Hematopoietic multipotent progenitor cell treated with erythropoietin and hydrocortisone succinate and interleukin-3 and kit ligand, for 6 days (in vitro differentiated cells): ENCODE measurements at regions not wholly inside any gene's neighbourhood (a gene's known extent, or its start where the extent isn't known, plus 50 kb on each side); places are given as distances from the start of the nearest gene placed in this dataset.
"Not testable (repeated sequence)": the region's sequence is repeated elsewhere in the genome, so short reads cannot be mapped to it uniquely, and the experiment has no call there.

Source experiments
- DNase-seq: peaks from one replicate; pipeline ENCODE4 v3.0.0-alpha.2; 2015

DNA sequence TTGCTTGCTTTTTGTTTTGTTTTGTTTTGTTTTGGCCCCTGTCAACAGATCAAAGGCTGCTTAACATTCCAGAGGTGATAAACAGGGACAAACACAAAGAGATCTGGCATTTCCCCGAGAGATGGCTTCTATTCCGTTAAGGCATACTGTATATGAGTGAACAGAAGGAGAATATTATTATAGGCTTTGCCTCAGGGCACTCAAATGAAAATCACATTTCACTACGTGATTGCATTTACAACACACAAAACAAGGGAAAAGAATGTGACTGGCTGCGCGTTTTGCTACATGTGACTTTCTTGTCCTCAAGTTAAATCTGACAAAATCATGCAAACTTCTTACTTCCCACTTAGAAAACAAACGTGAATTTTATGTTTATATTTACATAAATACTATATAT is 1037.9 kb upstream of the DDX18 start:
- no peak for DNase-seq

GRCh38 chr2:116787848-116788247 is 1026.6 kb upstream of the DDX18 start:
- DNase-seq: no peak

- no peak for DNase-seq
These were observed 1011.8 kb upstream of the DDX18 start for GRCh38 chr2:116802671-116803070.

DNA sequence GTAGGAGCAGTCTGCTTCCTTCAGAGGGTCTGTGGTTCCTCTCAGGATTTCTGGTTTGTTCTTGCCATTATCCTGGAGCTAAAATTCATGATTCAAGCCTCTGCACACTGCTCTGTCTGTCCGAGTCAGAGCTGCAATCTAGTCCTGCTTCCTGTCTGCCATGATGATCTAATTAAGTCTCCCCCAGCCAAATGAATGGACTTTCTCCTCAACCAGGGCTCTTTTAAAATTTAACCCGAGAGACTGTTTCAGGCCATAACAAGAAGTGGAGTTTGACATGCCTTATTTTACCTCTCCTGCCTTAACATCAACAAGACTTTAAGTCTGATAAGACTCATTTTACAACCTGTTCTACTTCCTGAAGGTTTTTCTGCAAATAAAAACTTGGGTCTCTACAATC is 1009.6 kb upstream of the DDX18 start:
- DNase-seq: no peak

GRCh38 chr2:116806505-116806904 is 1008.0 kb upstream of the DDX18 start:
- DNase-seq: not testable (repeated sequence)

DNA sequence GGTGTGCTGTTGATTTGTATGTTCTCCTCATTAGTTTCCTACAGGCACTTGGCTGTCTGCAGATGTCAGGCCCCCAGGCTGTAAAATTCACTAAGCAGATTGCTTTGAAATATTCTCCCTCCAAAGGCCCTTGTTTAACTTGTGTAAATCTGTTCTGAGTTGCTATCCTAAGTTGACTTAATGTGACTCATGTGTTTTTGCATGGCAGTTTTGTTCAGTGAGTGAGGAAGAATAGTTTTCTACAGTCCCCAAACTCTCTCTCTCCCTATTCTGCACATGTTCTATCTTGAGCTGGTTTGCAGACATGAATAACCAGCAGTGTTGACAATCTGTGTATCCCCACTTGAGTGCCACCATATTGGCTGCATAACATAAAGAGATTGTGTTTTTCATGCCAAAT is 1005.4 kb upstream of the DDX18 start:
- no peak for DNase-seq

DNA sequence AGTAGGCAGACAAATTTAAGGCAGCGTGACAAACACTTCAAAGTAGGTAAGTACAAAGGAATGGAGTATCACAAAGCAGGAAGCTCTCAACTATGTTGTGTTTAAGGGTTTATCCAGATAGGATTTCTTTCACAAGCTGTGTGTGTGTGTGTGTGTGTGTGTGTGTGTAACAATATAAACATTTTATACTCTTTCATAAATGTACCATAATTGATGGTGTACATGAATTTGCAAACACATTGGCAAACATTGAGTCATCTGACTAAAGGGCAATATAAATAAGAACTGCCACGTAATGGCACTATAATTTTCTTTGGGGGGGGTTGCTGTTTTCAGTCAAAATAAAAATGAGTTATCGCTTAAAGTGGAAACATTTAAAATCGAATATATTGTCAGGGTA is 1004.4 kb upstream of the DDX18 start:
- no peak for DNase-seq

- DNase-seq: no peak
These were observed 1003.8 kb upstream of the DDX18 start for GRCh38 chr2:116810645-116811044.

- DNase-seq: no peak
These were observed 995.1 kb upstream of the DDX18 start for GRCh38 chr2:116819355-116819754.

DNA sequence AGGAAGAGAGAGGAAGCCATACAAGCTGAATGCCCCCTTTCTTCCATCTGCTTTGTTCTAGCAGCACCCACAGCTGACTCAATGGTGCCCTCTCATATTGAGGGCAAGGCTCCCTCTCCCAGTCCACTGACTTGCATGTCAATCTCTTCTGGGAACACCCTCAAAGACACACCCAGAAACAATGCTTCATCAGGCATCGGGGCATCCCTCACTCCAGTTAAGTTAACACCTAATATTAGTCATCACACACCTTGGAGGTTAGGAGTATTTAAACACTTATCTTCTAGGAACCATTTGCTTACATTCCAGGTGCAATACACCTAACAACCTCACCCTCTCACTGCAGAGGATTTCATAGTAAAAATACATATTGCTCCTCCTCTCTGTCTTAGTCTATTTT is 993.5 kb upstream of the DDX18 start:
- no peak for DNase-seq

DNA sequence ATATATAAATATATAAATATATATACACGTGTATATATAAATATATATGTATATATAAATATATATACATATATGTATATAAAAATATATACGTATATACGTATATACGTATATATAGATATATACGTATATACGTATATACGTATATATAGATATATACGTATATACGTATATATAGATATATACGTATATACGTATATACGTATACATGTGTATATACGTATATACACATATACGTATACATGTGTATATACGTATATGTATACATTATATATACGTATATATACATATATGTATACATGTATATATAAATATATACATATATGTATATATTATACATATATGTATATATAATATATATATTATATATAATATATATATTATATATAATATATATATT is 984.9 kb upstream of the DDX18 start:
- DNase-seq: not testable (repeated sequence)

- no peak for DNase-seq
These were observed 982.3 kb upstream of the DDX18 start for GRCh38 chr2:116832148-116832547.

DNA sequence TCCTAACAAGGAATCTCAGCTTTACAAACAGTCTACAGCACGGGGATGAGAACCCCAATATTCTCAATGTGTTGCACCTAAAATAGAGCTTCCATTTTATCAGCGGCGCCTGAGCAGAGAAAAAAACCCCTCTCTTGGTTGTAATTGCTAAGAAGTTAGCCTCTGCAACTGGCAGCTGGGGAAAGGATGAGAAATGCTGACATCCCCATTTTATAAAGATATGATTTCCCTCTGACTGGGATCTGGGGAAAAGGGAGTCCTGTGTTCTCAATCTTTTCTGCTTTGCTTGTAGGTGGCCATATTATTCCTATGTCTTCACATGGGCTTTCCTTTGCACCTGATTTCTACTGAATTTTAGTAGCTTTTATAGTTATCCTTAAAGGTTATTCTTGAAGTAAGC is 981.4 kb upstream of the DDX18 start:
- no peak for DNase-seq

DNA sequence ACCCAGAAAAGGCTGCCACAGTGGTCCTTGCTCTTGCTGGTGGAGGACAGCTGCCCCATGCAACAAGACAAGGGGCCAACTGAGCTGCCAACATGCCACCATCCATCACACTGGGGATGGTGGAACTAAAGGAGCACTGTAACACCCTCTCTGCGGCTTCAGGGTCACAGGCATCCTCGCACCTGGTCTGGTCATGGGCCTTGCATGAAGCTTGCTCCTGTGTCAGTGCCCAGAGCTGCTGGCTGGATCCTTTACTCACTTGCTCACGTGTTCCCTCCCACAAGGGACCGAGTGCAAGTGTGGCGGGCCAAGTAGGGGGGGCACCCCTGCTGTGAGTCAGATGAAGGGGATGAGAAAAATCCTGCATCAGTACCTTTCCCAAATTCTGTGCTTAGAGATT is 972.3 kb upstream of the DDX18 start:
- DNase-seq: no peak

DNA sequence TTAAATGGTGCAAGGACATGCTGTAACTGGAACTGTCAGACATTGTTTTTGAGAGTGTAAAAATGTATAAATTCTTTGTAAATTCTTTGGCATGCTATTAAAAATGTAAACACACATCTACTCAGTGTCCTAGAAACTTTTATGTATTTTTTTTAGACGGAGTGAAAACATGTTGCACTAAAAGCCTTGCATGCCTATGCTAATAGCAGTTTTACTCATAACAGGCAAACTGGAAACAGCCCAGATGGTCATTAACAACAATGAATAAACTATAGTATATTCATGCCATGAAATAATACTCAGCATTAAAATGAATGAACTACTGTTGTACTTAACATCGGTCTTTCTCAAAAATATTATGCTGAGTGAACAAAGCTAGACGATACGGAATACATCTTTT is 954.8 kb upstream of the DDX18 start:
- no peak for DNase-seq

- no peak for DNase-seq
These were observed 940.5 kb upstream of the DDX18 start for GRCh38 chr2:116874021-116874420.

DNA sequence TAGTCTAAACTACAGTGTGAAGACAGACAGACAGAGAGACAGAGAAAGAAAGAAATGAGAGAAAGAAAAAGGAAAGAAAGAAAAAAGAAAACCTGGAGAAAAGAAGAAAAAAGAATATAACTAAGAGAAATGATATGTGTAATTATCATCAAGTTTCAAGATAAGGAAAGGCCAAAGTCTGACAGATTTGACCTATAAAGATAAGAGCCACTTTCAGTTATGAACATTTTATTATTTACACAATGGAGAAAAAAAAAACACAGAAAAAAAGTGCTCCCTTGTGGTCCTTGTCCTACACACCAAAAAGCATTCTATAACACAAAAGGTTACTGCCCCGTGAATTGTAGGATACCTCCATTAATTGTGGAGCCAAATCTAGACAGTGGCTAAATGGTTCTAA is 937.2 kb upstream of the DDX18 start:
- DNase-seq: no peak

DNA sequence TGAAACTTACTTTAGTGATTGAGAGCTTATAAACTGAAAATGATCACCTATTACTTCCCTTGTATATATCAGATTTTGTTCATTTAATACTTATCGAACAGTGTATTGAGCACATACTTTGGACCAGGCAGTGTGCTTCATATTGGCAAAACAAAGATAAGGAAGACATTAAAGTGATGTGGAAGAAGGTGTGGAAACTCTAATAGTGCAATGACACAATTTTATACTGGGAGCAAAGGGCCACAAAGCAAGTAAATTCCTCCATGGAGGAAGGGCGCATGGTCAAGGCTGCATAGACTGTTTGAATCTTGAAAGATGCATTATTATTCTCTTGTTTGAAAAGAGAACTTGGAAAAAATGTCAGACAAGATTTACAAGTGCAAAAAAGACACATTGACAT is 936.5 kb upstream of the DDX18 start:
- DNase-seq: no peak

DNA sequence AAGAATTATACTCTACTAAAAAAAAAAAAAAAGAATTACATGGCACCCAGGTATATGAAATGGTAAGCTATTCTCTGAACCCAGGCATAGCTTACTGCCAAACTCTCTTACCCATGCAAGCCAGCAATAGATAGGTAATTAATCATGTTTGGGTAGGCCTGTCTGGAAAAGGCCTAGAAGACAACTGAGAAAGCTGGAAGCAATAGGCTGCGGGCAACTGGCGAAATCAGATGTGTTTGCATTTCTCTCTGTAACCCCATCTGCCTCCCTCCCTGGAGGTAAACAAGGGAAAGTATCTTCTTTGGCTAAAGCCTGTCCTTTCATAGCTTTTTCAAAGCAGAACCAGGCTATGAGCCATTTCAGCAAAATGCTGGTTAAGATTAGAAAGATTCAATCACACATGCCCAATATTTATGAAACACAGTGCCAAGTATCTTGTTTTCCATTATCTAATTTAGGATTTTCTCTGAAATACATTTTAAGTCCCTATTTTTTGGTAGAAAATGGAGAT is 934.8 kb upstream of the DDX18 start:
- no peak for DNase-seq

DNA sequence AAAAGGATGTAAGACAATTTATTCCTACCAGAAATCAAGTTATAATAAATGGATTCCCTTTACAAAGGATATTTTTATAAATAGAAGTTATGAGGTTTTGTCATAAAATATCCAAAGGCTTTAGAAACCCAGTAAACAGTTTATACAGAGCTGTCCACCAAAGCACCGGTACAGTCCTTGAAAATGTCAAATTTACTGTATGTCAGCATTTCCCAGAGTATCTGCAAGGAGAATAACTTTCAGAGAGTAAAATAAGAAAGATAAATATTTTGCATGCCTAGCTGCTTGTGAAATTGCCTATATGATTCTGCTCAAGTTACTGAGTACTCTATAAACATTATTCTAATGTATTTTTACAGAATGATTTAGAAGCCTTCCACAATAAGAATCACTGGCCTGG is 923.3 kb upstream of the DDX18 start:
- no peak for DNase-seq

- DNase-seq: no peak
These were observed 903.0 kb upstream of the DDX18 start for GRCh38 chr2:116911540-116911939.

DNA sequence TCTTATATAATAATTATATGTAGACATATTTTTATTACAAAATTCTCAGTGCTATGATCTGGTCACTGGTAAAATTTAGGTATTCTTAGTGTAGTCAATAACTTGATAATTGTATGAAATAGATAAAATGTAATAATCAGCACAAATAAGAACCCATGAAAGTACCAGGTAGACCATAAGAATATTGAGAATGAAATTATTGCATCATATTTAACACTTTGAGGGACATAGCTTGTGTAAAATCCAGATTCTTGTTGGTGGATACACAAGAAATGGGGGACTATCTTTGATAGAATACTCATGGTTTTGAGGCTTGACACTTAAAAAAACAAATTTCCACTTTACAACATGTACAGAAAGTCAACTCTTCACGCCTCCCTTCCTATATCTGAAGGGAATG is 898.8 kb upstream of the DDX18 start:
- DNase-seq: no peak

GRCh38 chr2:116917196-116917595 is 897.3 kb upstream of the DDX18 start:
- no peak for DNase-seq

- no peak for DNase-seq
These were observed 895.9 kb upstream of the DDX18 start for GRCh38 chr2:116918574-116918973.

DNA sequence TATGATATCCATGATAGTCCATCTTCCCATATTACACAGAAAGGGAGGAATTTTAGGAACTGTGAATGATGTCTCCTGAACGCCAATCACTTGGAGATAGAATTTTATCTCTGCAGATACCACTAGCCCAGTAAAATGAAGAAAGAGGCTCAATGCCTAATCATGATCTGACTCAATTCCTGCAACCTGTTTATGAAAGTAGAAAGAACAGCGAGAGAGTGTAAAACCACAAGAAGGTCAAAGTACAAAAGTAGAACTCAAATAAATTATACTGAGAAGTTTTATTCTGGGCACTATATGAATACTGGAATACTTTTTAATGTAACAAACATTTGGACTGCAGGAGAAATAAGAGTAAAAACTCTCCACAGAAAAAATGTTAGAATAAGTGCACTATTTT is 892.1 kb upstream of the DDX18 start:
- no peak for DNase-seq

DNA sequence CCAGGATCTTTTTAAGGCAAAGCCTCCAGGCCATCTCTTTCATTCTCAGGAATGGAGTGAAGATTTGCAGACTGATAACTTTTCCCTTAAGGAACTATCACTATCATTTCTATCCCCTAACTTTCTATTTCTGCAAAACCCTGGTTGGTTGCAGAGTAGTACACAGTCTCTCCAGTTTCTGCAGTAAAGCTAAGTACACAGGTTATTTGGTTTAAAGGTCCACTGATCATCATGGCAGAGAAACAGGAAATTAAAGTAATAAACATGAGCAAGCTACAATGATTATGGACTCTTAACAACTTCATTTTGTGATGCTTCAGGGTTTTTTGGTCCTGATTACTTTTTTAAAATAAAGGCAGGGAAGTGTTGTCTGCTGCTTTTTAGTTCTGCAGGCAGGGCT is 890.0 kb upstream of the DDX18 start:
- no peak for DNase-seq
